HG02763 (cell line): ENCODE measurements at regions not wholly inside any gene's neighbourhood (a gene's known extent, or its start where the extent isn't known, plus 50 kb on each side); places are given as distances from the start of the nearest gene placed in this dataset.
"Not testable (repeated sequence)": the region's sequence is repeated elsewhere in the genome, so short reads cannot be mapped to it uniquely, and the experiment has no call there.

Experiments
- ATAC-seq: cut with Tn5 transposase; IDR thresholded peaks from one replicate; pipeline ENCODE4 v1.9.1; 2021; ENCODE audit warnings: mild to moderate bottlenecking, moderate library complexity; ENCODE audit not compliant: unreplicated experiment

- ATAC-seq: no peak
Measured at GRCh38 chr3:15983232-15983631, 185.5 kb upstream of the ANKRD28 start.

GRCh38 chr3:15983693-15984092 is 185.9 kb upstream of the ANKRD28 start:
- no peak for ATAC-seq

DNA sequence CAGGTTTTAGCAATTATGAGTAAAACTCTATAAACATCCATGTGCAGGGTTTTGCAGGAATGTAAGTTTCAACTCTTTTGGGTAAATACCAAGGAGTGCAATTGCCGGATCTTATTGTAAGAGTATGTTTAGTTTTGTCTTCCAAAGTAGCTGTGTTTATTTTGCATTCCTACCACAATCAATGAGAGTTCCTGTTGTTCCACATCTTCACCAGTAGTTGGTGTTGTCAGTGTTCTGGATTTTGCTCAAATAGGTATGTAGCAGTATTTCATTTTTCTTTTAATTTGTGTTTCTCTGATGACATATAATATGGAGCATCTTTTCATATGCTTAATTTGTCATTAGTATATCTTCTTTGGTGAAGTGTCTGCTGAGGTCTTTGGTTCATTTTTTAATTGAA is 185.1 kb upstream of the GALNT15 start:
- no peak for ATAC-seq

GRCh38 chr3:15993660-15994059 is 180.8 kb upstream of the GALNT15 start:
- ATAC-seq: not testable (repeated sequence)

DNA sequence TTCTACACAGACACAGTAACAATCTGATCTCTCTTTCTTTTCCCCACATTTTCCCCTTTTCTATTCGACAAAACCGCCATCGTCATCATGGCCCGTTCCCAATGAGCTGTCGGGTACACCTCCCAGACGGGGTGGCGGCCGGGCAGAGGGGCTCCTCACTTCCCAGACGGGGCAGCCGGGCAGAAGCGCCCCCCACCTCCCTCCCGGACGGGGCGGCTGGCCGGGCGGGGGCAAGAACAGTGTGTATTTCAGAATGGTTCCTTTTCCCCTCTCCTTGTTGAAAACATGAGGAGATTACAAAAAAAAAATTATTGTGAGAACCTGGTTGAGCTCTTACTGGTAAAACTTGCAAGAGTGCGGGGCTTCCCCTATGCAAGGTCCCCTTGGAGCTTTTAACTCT is 178.0 kb upstream of the GALNT15 start:
- ATAC-seq: not testable (repeated sequence)

GRCh38 chr3:15997274-15997943 is 177.1 kb upstream of the GALNT15 start:
- no peak for ATAC-seq

GRCh38 chr3:15998911-15999310 is 175.6 kb upstream of the GALNT15 start:
- ATAC-seq: no peak

- no peak for ATAC-seq
Measured at GRCh38 chr3:16004812-16005211, 169.7 kb upstream of the GALNT15 start.

DNA sequence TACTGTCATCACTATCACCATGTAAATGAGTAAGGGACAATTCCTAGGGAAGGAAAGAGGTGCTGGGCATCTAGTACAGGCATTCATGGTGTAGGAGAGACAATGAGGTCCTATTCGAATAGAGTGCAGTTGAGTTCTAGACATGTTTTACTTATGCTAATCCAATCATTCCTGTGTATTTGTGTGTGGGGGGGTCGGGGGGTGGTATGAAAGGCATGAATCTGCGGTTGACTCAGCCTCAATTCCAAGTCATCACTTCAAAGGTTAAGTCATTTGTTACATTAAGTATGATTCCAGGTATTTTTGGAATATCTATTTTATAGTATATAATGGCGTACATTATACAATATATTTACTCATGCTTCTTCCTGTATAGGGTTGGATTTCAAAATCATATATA is 163.1 kb upstream of the GALNT15 start:
- ATAC-seq: no peak

- ATAC-seq: no peak
Measured at GRCh38 chr3:16012086-16012485, 162.4 kb upstream of the GALNT15 start.

DNA sequence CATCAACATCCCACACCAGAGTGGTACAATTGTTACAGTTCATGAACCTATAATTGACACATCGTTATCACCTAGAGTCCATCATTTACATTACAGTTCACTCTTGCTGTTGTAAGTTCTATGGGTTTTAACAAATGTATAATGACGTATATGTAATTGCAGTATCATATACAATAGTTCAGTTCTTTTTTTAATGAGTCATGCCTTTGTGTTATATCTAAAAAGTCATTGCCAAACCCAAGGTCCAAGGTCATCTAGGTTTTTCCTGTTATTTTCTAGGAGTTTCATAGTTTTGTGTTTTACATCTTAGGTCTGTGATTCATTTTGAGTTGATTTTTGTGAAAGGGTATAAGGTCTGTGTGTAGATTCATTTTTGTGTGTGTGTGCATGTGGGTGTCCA is 160.9 kb upstream of the GALNT15 start:
- no peak for ATAC-seq

DNA sequence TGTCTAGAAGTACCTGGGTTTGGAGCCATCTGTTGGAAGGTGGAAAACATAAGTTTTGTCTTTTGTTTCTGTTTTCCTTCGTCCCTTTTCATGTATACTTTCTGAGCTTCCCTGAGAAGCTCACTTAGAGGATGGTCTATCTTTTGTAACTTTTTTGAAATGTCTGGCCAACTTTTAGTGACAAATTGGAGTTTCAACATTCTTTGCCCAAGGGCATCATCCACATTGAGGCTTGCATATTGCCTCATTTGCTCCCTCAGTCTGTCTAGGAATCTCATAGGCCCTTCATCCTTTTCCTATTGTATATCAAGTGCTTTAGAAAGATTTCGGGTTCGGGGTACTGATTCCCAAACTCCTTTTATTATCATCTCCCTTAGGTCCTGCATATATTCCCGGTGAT is 152.7 kb upstream of the GALNT15 start:
- ATAC-seq: not testable (repeated sequence)

DNA sequence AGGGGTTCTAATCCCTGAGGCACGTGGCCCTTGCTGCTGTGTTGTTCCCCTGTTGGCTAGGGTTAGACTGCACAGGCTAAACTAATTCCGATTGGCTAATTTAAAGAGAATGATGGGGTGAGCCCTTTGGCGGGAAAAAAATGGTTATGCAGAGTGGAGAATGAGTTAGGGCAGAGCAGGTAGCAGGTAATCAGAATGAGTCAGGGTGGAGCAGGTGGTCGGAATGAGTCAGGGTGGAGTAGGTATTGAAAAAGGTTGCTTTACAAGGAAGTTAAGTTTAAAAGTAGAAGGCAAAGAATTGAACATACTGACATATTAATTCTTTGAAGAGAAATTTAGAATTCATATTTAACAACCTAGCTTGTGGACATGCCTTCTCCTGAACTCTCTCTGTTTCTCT is 150.6 kb upstream of the GALNT15 start:
- ATAC-seq: not testable (repeated sequence)

DNA sequence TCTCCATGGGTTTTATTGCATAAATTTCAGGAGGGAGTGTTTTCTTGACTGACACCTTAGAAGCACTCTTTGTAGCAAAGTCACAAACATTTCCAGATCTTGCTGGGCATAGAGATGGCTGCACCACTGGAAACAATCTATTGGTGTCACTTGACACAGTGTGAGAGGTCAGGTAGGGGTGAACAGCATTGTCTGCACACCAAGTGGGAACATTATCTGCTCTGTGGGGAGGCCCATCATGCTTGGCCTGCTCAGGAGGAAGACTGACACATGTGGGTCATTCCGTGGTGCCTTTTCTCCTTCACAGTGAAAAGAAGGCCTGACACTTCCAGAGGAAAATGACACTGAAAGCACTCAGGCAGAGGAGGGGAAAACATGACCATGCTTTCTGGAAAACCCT is 149.9 kb upstream of the GALNT15 start:
- no peak for ATAC-seq

DNA sequence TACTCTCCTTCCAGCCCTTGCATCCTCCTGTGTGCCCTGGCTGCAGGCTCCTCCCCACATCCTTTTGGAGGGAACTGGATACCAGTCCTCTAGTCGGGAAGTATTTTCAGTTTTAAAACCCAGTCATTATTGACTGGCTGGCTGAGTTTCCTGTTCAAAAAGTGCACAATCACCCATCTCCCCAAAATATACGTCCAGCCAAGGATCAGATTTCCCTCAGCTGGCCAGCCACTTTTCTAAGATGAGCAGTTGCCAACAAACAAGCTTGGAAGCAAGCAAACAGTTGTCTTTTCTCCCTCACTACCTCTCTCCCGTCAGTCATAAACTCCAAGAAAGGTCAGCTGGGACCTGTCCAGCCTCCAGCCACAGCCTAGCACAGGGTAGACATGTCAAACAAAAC is 147.7 kb upstream of the GALNT15 start:
- no peak for ATAC-seq

DNA sequence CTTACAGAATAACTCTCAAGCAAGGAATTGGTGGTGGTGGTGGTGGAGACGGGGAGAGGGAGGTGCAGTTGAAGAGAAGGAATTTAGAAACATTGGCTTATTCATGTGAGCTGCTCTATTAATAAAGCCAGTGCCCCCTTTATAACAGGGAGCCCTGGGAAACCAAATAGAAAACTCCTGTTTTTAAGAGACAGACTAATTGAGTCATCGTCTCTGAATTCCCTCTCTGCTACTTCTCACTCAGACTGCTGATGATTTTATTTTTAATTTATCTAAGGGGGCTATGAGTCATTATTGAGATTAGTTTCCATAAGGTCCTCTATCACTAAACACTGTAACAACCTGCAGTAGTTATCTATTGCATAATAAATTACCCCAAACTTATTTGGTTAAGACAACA is 145.9 kb upstream of the GALNT15 start:
- ATAC-seq: no peak

GRCh38 chr3:16030342-16030741 is 144.1 kb upstream of the GALNT15 start:
- ATAC-seq: no peak

GRCh38 chr3:16031434-16031833 is 143.0 kb upstream of the GALNT15 start:
- ATAC-seq: no peak

DNA sequence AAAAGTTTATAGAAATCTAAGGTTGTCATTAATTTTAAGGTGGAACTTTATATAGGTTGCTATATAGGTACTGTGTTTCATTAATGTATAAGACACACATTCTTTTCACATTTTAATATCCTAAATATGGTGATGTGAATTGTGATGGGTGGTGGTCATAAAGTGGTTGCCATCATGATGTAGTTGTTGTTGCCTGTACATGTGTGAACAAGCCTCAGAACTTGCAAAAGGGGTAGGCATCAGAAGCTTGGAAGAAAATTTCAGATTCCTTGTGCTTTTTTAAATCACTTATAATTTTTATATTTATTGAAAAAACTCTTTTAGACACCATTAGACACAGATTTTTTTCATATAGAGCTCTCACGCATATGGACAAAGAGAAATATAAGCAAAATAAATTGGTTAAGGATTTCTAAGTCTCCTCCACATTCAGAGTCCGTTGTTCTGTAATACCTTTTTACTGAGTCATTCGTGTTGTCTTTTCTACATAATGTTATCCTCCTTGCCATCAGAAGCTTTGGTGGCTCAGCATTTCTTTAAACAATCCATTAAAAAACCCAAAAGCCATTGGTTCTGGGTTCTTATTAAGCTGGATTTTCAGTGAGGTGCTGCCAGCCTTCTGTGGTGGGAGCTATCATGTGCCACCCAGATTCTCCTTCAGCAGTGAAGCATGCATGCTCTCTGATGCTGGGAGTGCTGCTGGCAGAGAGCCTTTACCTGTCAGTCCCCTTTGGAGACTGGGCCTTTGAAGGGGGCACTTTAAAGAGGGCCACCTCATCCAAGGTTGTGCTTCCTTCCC is 140.4 kb upstream of the GALNT15 start:
- no peak for ATAC-seq

GRCh38 chr3:16040991-16041390 is 133.5 kb upstream of the GALNT15 start:
- ATAC-seq: no peak

- peak; percentile 82 for ATAC-seq
Measured at GRCh38 chr3:16048435-16049318, 125.8 kb upstream of the GALNT15 start.
